ENCODE measurements at regions not wholly inside any gene's neighbourhood (a gene's known extent, or its start where the extent isn't known, plus 50 kb on each side); places are given as distances from the start of the nearest gene placed in this dataset.

- no peaks in the 10 kb centered on the region for H3K4me1 ChIP-seq
- no peak overlapping the region for H3K9ac ChIP-seq (ENCODE audit: low read depth in 2 of 2, low read length in 2 of 2)
- no peak for TF ChIP-seq CTCF (IDR thresholded peaks at IDR 0.05)
- no peaks in the 10 kb centered on the region for H3K36me3 ChIP-seq
- intact Hi-C loops (cut with DNase I) = no loop called here
- H3K27ac ChIP-seq = no peak overlapping the region
- H3K27me3 ChIP-seq = no peaks in the 10 kb centered on the region
- no peak for DNase-seq
- H3K9me3 ChIP-seq = no peaks in the 10 kb centered on the region
- H3K4me3 ChIP-seq = no peak overlapping the region
Measured at GRCh38 chr9:90445391-90445790, 197.2 kb downstream of the DIRAS2 start.

- Histone ChIP-seq H3K27me3 (no peaks in the 10 kb centered on the region), H3K9me3 (no peaks in the 10 kb centered on the region), H3K4me1 (no peaks in the 10 kb centered on the region), H3K4me3 (no peak overlapping the region), H3K36me3 (no peaks in the 10 kb centered on the region), H3K9ac (ENCODE audit: low read depth in 2 of 2, low read length in 2 of 2) (no peak overlapping the region), H3K27ac (no peak overlapping the region)
- intact Hi-C loops (cut with DNase I) = no loop called here
- no peak for DNase-seq
- TF ChIP-seq CTCF (IDR thresholded peaks at IDR 0.05) = no peak
Measured at GRCh38 chr9:90446200-90446948, 196.2 kb downstream of the DIRAS2 start.

- Histone ChIP-seq H3K27ac (no peak overlapping the region), H3K9ac (ENCODE audit: low read depth in 2 of 2, low read length in 2 of 2) (no peak overlapping the region), H3K27me3 (no peaks in the 10 kb centered on the region), H3K4me1 (no peaks in the 10 kb centered on the region), H3K9me3 (no peaks in the 10 kb centered on the region), H3K36me3 (no peaks in the 10 kb centered on the region), H3K4me3 (no peak overlapping the region)
- TF ChIP-seq CTCF (IDR thresholded peaks at IDR 0.05) = no peak
- DNase-seq = no peak
- intact Hi-C loops (cut with DNase I) = no loop called here
Measured at GRCh38 chr9:90447773-90448172, 194.9 kb downstream of the DIRAS2 start.

GRCh38 chr9:90449213-90449925 lies 193.3 kb downstream of the DIRAS2 start:
- no peak for DNase-seq
- H3K4me1 ChIP-seq = no peaks in the 10 kb centered on the region
- no peak overlapping the region for H3K9ac ChIP-seq (ENCODE audit: low read depth in 2 of 2, low read length in 2 of 2)
- H3K36me3 ChIP-seq = no peaks in the 10 kb centered on the region
- intact Hi-C loops (cut with DNase I) = no loop called here
- H3K27me3 ChIP-seq = no peaks in the 10 kb centered on the region
- no peak for TF ChIP-seq CTCF (IDR thresholded peaks at IDR 0.05)
- no peak overlapping the region for H3K4me3 ChIP-seq
- no peak overlapping the region for H3K27ac ChIP-seq
- no peaks in the 10 kb centered on the region for H3K9me3 ChIP-seq

- Histone ChIP-seq H3K9ac (ENCODE audit: low read depth in 2 of 2, low read length in 2 of 2) (no peak overlapping the region), H3K4me1 (no peaks in the 10 kb centered on the region), H3K36me3 (no peaks in the 10 kb centered on the region), H3K27me3 (no peaks in the 10 kb centered on the region), H3K4me3 (no peak overlapping the region), H3K9me3 (no peaks in the 10 kb centered on the region), H3K27ac (no peak overlapping the region)
- DNase-seq = no peak
- intact Hi-C loops (cut with DNase I) = no loop called here
- TF ChIP-seq CTCF (IDR thresholded peaks at IDR 0.05) = no peak
Measured at GRCh38 chr9:90451804-90452203, 190.8 kb downstream of the DIRAS2 start.

Data from colonic mucosa (tissue), 4 donors.